Endothelial cell of umbilical vein (primary cell): ENCODE measurements at regions not wholly inside any gene's neighbourhood (a gene's known extent, or its start where the extent isn't known, plus 50 kb on each side); places are given as distances from the start of the nearest gene placed in this dataset.

Experiments
- CTCF ChIP-seq, 2 donors: IDR thresholded peaks; 1 replicate in 1 of 2; 2 replicates in 1 of 2; pipeline ENCODE4 v1.5.1; 2011; ENCODE audit warnings: low read length in 2 of 2, mild to moderate bottlenecking in 2 of 2, moderate library complexity in 2 of 2, control low read depth in 1 of 2, inconsistent platforms in 1 of 2, low read depth in 1 of 2; ENCODE audit not compliant: insufficient read depth in 1 of 2; ENCODE audit errors: extremely low read depth in 1 of 2
- POLR2A ChIP-seq: IDR thresholded peaks from 2 replicates; pipeline ENCODE4 v1.6.1; 2012; ENCODE audit warnings: low read depth, mild to moderate bottlenecking, control low read depth, low read length
- POLR2AphosphoS5 ChIP-seq: IDR thresholded peaks from 2 replicates; pipeline ENCODE4 v1.6.1; 2012; ENCODE audit warnings: low read depth, mild to moderate bottlenecking, control low read depth, low read length, moderate library complexity; ENCODE audit not compliant: insufficient read depth

GRCh38 chr2:104546537-104546936 lies 307.4 kb upstream of the POU3F3 start:
- TF ChIP-seq POLR2A (no peak), CTCF (IDR thresholded peaks at IDR 0.05; ENCODE audit: extremely low read depth in 1 of 2, insufficient read depth in 1 of 2, low read depth in 1 of 2, low read length in 2 of 2) (no peak), POLR2AphosphoS5 (no peak)
